Body of pancreas (tissue), 4 donors: ENCODE measurements at regions not wholly inside any gene's neighbourhood (a gene's known extent, or its start where the extent isn't known, plus 50 kb on each side); places are given as distances from the start of the nearest gene placed in this dataset.

Source experiments
- CTCF ChIP-seq, 7 experiments: fragments of 450-650 bp in 4 of 7; fragments of 200-600 bp in 3 of 7; sonication (generic) in 3 of 7; IDR thresholded peaks; one replicate each; pipeline ENCODE4 v1.5.1; 2016 to 2019; ENCODE audit warnings: antibody characterized with exemption in 7 of 7
- POLR2A ChIP-seq, 3 donors: fragments of 450-650 bp; IDR thresholded peaks; one replicate each; pipeline ENCODE4 v1.6.1; 2016; ENCODE audit warnings: antibody characterized with exemption in 3 of 3, mild to moderate bottlenecking in 2 of 3

GRCh38 chr3:30256474-30256873 is 349.9 kb upstream of the TGFBR2 start:
- TF ChIP-seq POLR2A (IDR thresholded peaks at IDR 0.05) (no peak), CTCF (IDR thresholded peaks at IDR 0.05) (no peak)
